Tibial nerve (tissue), 4 donors: ENCODE measurements at regions not wholly inside any gene's neighbourhood (a gene's known extent, or its start where the extent isn't known, plus 50 kb on each side); places are given as distances from the start of the nearest gene placed in this dataset.

Experiments
- DNase-seq, 2 donors: peaks; one replicate each; pipeline ENCODE4 v3.0.0-alpha.2; 2019; ENCODE audit warnings: low spot score in 2 of 2
- H3K27ac ChIP-seq, 4 donors: fragments of 200-600 bp; sonication (generic) in 3 of 4; one replicate each; pipeline ENCODE4 v1.5.1; 2017 to 2019; ENCODE audit warnings: mild to moderate bottlenecking in 1 of 4
- H3K27me3 ChIP-seq, 2 donors: fragments of 200-600 bp; sonication (generic) in 1 of 2; one replicate each; pipeline versions ENCODE4 v1.5.1 to v1.6.0; 2017 to 2019
- H3K36me3 ChIP-seq, 3 donors: fragments of 200-600 bp; sonication (generic); one replicate each; pipeline ENCODE4 v1.5.1; 2018 to 2019
- H3K4me1 ChIP-seq, 4 donors: fragments of 200-600 bp; sonication (generic) in 3 of 4; one replicate each; pipeline ENCODE4 v1.5.1; 2017 to 2019
- H3K4me3 ChIP-seq, 4 donors: fragments of 200-600 bp; sonication (generic) in 3 of 4; one replicate each; pipeline ENCODE4 v1.5.1; 2017 to 2019; ENCODE audit warnings: mild to moderate bottlenecking in 1 of 4, moderate library complexity in 1 of 4
- H3K9me3 ChIP-seq, 4 donors: fragments of 200-600 bp; sonication (generic) in 3 of 4; one replicate each; pipeline ENCODE4 v1.5.1; 2017 to 2019
- EP300 ChIP-seq, 2 donors: sonication (generic); formaldehyde crosslinking; IDR thresholded peaks; one replicate each; pipeline ENCODE4 v1.6.1; 2017; ENCODE audit warnings: antibody characterized with exemption in 2 of 2, mild to moderate bottlenecking in 1 of 2
- POLR2A ChIP-seq, 2 donors: fragments of 450-650 bp; IDR thresholded peaks; one replicate each; pipeline ENCODE4 v1.6.1; 2017; ENCODE audit warnings: antibody characterized with exemption in 2 of 2, mild to moderate bottlenecking in 2 of 2, moderate library complexity in 2 of 2
- WGBS, 2 donors: methylation state at CpG; one replicate each; pipeline ENCODE4 v1.1.5; 2018; 5-methylcytosine and 5-hydroxymethylcytosine counted together
- TF ChIP-seq, protein P1 (sequence below), 5 experiments: fragments of 200-600 bp in 3 of 5; fragments of 450-650 bp in 2 of 5; sonication (generic) in 3 of 5; IDR thresholded peaks; one replicate each; pipeline ENCODE4 v1.5.1; 2016 to 2019; ENCODE audit warnings: antibody characterized with exemption in 5 of 5, mild to moderate bottlenecking in 3 of 5, moderate library complexity in 2 of 5

GRCh38 chr9:108441251-108441650 lies 414.5 kb downstream of the ACTL7B start:
- no peaks in the 10 kb centered on the region for H3K9me3 ChIP-seq
- H3K4me1 ChIP-seq, result peaks cover 0 to 67% (median 19%) of the 10 kb centered on the region in 4 donors
- no peak for DNase-seq
- no peak overlapping the region for H3K4me3 ChIP-seq
- no peaks in the 10 kb centered on the region for H3K27me3 ChIP-seq
- TF ChIP-seq POLR2A (IDR thresholded peaks at IDR 0.05) (no peak), EP300 (IDR thresholded peaks at IDR 0.05) (no peak)
- TF ChIP-seq, protein P1, sequence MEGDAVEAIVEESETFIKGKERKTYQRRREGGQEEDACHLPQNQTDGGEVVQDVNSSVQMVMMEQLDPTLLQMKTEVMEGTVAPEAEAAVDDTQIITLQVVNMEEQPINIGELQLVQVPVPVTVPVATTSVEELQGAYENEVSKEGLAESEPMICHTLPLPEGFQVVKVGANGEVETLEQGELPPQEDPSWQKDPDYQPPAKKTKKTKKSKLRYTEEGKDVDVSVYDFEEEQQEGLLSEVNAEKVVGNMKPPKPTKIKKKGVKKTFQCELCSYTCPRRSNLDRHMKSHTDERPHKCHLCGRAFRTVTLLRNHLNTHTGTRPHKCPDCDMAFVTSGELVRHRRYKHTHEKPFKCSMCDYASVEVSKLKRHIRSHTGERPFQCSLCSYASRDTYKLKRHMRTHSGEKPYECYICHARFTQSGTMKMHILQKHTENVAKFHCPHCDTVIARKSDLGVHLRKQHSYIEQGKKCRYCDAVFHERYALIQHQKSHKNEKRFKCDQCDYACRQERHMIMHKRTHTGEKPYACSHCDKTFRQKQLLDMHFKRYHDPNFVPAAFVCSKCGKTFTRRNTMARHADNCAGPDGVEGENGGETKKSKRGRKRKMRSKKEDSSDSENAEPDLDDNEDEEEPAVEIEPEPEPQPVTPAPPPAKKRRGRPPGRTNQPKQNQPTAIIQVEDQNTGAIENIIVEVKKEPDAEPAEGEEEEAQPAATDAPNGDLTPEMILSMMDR (IDR thresholded peaks at IDR 0.05), result no peak
- WGBS, 2 donors, result 25 to 37% methylated on average over 3 of the region's 3 CpGs
- H3K36me3 ChIP-seq, result no peaks in the 10 kb centered on the region
- peak overlapping the region in 2 of 4 donors; percentile 88 to 94 for H3K27ac ChIP-seq

- Histone ChIP-seq H3K4me1 (peaks cover 0 to 57% (median 19%) of the 10 kb centered on the region in 4 donors), H3K36me3 (no peaks in the 10 kb centered on the region), H3K27ac (peak overlapping the region; percentile 6 to 94 (median 56)), H3K9me3 (no peaks in the 10 kb centered on the region), H3K4me3 (no peak overlapping the region), H3K27me3 (no peaks in the 10 kb centered on the region)
- no peak for DNase-seq
- 44 to 56% methylated on average over 3 of the region's 3 CpGs for WGBS, 2 donors
- TF ChIP-seq POLR2A (IDR thresholded peaks at IDR 0.05) (no peak), EP300 (IDR thresholded peaks at IDR 0.05) (no peak)
- TF ChIP-seq, protein P1 (IDR thresholded peaks at IDR 0.05), result no peak
These were observed 415.8 kb downstream of the ACTL7B start for GRCh38 chr9:108439947-108440346.

GRCh38 chr9:108437656-108438055 lies 418.1 kb downstream of the ACTL7B start:
- peaks cover 0 to 34% (median 12%) of the 10 kb centered on the region in 4 donors for H3K4me1 ChIP-seq
- no peaks in the 10 kb centered on the region for H3K27me3 ChIP-seq
- 76 to 100% methylated on average over 1 of the region's 1 CpG for WGBS, 2 donors
- no peaks in the 10 kb centered on the region for H3K9me3 ChIP-seq
- no peak overlapping the region for H3K4me3 ChIP-seq
- no peak for DNase-seq
- TF ChIP-seq POLR2A (IDR thresholded peaks at IDR 0.05) (no peak), EP300 (IDR thresholded peaks at IDR 0.05) (no peak)
- TF ChIP-seq, protein P1 (IDR thresholded peaks at IDR 0.05), result no peak
- no peaks in the 10 kb centered on the region for H3K36me3 ChIP-seq
- no peak overlapping the region for H3K27ac ChIP-seq

- no peak for DNase-seq
- TF ChIP-seq, protein P1 (IDR thresholded peaks at IDR 0.05), result no peak
- TF ChIP-seq EP300 (IDR thresholded peaks at IDR 0.05) (no peak), POLR2A (IDR thresholded peaks at IDR 0.05) (no peak)
- Histone ChIP-seq H3K36me3 (no peaks in the 10 kb centered on the region), H3K27me3 (no peaks in the 10 kb centered on the region), H3K4me3 (no peak overlapping the region), H3K27ac (no peak overlapping the region), H3K4me1 (peaks cover 0 to 22% (median 7%) of the 10 kb centered on the region in 4 donors), H3K9me3 (peaks cover 0 to 4% (median 0%) of the 10 kb centered on the region in 4 donors)
- WGBS, 2 donors, result 88 to 89% methylated on average over 4 of the region's 4 CpGs
These were observed 419.3 kb downstream of the ACTL7B start for GRCh38 chr9:108436448-108436847.

GRCh38 chr9:108434502-108434901 lies 421.3 kb downstream of the ACTL7B start:
- TF ChIP-seq EP300 (IDR thresholded peaks at IDR 0.05) (no peak), POLR2A (IDR thresholded peaks at IDR 0.05) (no peak)
- TF ChIP-seq, protein P1 (IDR thresholded peaks at IDR 0.05), result no peak
- peaks cover 0 to 18% (median 1%) of the 10 kb centered on the region in 4 donors for H3K9me3 ChIP-seq
- no peak for DNase-seq
- H3K27me3 ChIP-seq, result no peaks in the 10 kb centered on the region
- peaks cover 0 to 3% (median 0%) of the 10 kb centered on the region in 4 donors for H3K4me1 ChIP-seq
- H3K27ac ChIP-seq, result no peak overlapping the region
- H3K36me3 ChIP-seq, result no peaks in the 10 kb centered on the region
- 85 to 98% methylated on average over 2 of the region's 2 CpGs for WGBS, 2 donors
- H3K4me3 ChIP-seq, result no peak overlapping the region
